OCI-LY1 (cell line): ENCODE measurements at regions not wholly inside any gene's neighbourhood (a gene's known extent, or its start where the extent isn't known, plus 50 kb on each side); places are given as distances from the start of the nearest gene placed in this dataset.

Experiments
- H2AFZ ChIP-seq: fragments of 200-600 bp; sonication (generic), shearing (Covaris generic); 2 replicates; pipeline ENCODE4 v1.6.0; 2014; ENCODE audit warnings: antibody characterized with exemption, mild to moderate bottlenecking, low read length
- H3F3A ChIP-seq: fragments of 200-600 bp; sonication (generic), shearing (Covaris generic); 2 replicates; pipeline ENCODE4 v1.6.0; 2014; ENCODE audit warnings: mild to moderate bottlenecking, antibody characterized with exemption, low read length, moderate library complexity; ENCODE audit not compliant: insufficient read depth
- H3K27ac ChIP-seq: fragments of 200-600 bp; sonication (generic); 2 replicates; pipeline ENCODE4 v1.5.1; 2014; ENCODE audit warnings: low read length, mixed run types, mild to moderate bottlenecking, low read depth; ENCODE audit not compliant: poor library complexity, severe bottlenecking
- H3K27me3 ChIP-seq: fragments of 200-600 bp; sonication (generic); 2 replicates; pipeline ENCODE4 v1.6.0; 2014; ENCODE audit warnings: antibody characterized with exemption, mild to moderate bottlenecking, low read length, moderate library complexity; ENCODE audit not compliant: insufficient read depth
- H3K36me3 ChIP-seq: fragments of 200-600 bp; sonication (generic); 2 replicates; pipeline ENCODE4 v1.6.1; 2014; ENCODE audit warnings: mild to moderate bottlenecking, antibody characterized with exemption, low read length, moderate library complexity, mixed read lengths; ENCODE audit not compliant: insufficient read depth
- H3K4me1 ChIP-seq: fragments of 200-600 bp; sonication (generic); 2 replicates; pipeline ENCODE4 v1.5.1; 2014; ENCODE audit warnings: mild to moderate bottlenecking, low read length, moderate library complexity; ENCODE audit not compliant: insufficient read depth, severe bottlenecking
- H3K4me2 ChIP-seq: fragments of 200-600 bp; sonication (generic), shearing (Covaris generic); 2 replicates; pipeline ENCODE4 v1.6.1; 2014; ENCODE audit warnings: low read length
- H3K4me3 ChIP-seq: fragments of 200-600 bp; sonication (generic); 2 replicates; pipeline ENCODE4 v1.5.1; 2014; ENCODE audit warnings: low read length, low read depth, mild to moderate bottlenecking, mixed read lengths; ENCODE audit not compliant: poor library complexity, severe bottlenecking
- H3K79me2 ChIP-seq: fragments of 200-600 bp; shearing (Covaris generic); 2 replicates; pipeline ENCODE4 v1.6.1; 2016; ENCODE audit warnings: mixed run types, low read length, mixed read lengths; ENCODE audit not compliant: insufficient read depth
- H3K9ac ChIP-seq: fragments of 200-600 bp; sonication (generic), shearing (Covaris generic); 2 replicates; pipeline ENCODE4 v1.6.1; 2014; ENCODE audit warnings: mild to moderate bottlenecking, low read length, mixed read lengths
- H3K9me2 ChIP-seq: fragments of 200-600 bp; sonication (generic), shearing (Covaris generic); 2 replicates; pipeline ENCODE4 v1.6.1; 2014; ENCODE audit warnings: low read depth, mild to moderate bottlenecking, low read length, mixed read lengths
- H3K9me3 ChIP-seq: fragments of 200-600 bp; shearing (Covaris generic); 2 replicates; pipeline ENCODE4 v1.6.1; 2014; ENCODE audit warnings: low read length, mixed read lengths
- H4K20me1 ChIP-seq: fragments of 200-600 bp; sonication (generic), shearing (Covaris generic); 2 replicates; pipeline ENCODE4 v1.6.0; 2016; ENCODE audit warnings: mild to moderate bottlenecking, low read length; ENCODE audit not compliant: insufficient read depth
- EZH2 ChIP-seq: fragments of 200-600 bp; sonication (generic), shearing (Covaris generic); IDR thresholded peaks from 2 replicates; pipeline ENCODE4 v1.8.0; 2017; ENCODE audit warnings: borderline replicate concordance, mixed run types, mild to moderate bottlenecking, antibody characterized with exemption, low read length, moderate library complexity, mixed read lengths
- TF ChIP-seq, protein P1 (sequence below): fragments of 200-600 bp; sonication (generic), shearing (Covaris generic); IDR thresholded peaks from 2 replicates; pipeline ENCODE4 v1.5.1; 2017; ENCODE audit warnings: mild to moderate bottlenecking, antibody characterized with exemption, low read length, moderate library complexity, mixed read lengths

DNA sequence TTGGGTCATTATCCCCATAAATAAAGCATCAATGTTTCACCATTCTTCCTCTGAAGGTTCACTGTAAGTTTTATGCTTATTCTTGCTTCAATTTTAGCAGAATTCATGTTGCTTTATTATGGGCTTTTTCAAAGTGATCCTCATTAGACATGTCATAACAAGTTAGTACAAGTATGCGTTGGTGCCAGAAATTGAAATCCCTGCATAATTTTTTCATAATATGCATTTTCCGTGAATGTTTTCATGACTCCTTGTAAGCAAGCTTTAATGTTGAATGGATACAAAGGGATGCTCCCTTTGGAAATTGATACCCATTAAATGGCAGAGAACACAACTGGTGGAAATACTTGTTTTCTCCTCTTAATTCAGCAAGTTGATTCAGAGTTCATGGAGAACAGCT, 179.7 kb downstream of the ST6GAL2 start:
- Histone ChIP-seq H3F3A (no peaks in the 10 kb centered on the region), H4K20me1 (no peaks in the 10 kb centered on the region), H3K4me1 (no peaks in the 10 kb centered on the region), H3K9ac (no peak overlapping the region), H2AFZ (no peak overlapping the region), H3K79me2 (no peaks in the 10 kb centered on the region), H3K9me3 (no peaks in the 10 kb centered on the region), H3K27ac (no peak overlapping the region), H3K9me2 (no peaks in the 10 kb centered on the region), H3K4me2 (no peak overlapping the region), H3K27me3 (no peaks in the 10 kb centered on the region), H3K4me3 (no peak overlapping the region), H3K36me3 (no peaks in the 10 kb centered on the region)
- TF ChIP-seq, protein P1, sequence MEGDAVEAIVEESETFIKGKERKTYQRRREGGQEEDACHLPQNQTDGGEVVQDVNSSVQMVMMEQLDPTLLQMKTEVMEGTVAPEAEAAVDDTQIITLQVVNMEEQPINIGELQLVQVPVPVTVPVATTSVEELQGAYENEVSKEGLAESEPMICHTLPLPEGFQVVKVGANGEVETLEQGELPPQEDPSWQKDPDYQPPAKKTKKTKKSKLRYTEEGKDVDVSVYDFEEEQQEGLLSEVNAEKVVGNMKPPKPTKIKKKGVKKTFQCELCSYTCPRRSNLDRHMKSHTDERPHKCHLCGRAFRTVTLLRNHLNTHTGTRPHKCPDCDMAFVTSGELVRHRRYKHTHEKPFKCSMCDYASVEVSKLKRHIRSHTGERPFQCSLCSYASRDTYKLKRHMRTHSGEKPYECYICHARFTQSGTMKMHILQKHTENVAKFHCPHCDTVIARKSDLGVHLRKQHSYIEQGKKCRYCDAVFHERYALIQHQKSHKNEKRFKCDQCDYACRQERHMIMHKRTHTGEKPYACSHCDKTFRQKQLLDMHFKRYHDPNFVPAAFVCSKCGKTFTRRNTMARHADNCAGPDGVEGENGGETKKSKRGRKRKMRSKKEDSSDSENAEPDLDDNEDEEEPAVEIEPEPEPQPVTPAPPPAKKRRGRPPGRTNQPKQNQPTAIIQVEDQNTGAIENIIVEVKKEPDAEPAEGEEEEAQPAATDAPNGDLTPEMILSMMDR = no peak
- no peak for TF ChIP-seq EZH2

DNA sequence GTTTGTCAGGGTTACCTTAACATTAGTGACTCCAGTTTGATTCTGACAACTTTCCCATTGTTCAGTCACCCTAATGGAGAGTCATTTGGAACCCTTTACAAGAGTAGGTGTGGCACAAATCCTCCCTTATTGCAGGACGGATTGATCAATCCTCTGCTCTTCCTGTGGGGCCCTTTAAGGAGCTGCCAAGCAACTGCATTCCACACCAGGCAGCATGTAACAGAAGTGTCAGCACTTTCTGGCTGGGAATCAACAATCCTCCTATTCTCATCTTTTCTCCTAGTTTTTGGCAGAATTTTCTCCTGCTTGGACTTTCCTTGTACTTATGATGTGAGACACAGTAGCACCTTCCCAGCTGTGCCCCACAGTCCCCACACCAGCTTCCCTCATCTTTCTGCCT, 177.8 kb downstream of the ST6GAL2 start:
- no peak overlapping the region for H3K9ac ChIP-seq
- no peak overlapping the region for H3K4me3 ChIP-seq
- no peak for TF ChIP-seq EZH2
- TF ChIP-seq, protein P1 = no peak
- H3K9me2 ChIP-seq = no peaks in the 10 kb centered on the region
- H3K27ac ChIP-seq = no peak overlapping the region
- H3K79me2 ChIP-seq = no peaks in the 10 kb centered on the region
- H3K9me3 ChIP-seq = 0 out of 2 replicates have a peak, but pooled peaks cover 3% of the 10 kb centered on the region
- H3F3A ChIP-seq = no peaks in the 10 kb centered on the region
- H2AFZ ChIP-seq = no peak overlapping the region
- H4K20me1 ChIP-seq = no peaks in the 10 kb centered on the region
- no peak overlapping the region for H3K4me2 ChIP-seq
- no peaks in the 10 kb centered on the region for H3K4me1 ChIP-seq
- no peaks in the 10 kb centered on the region for H3K27me3 ChIP-seq
- H3K36me3 ChIP-seq = no peaks in the 10 kb centered on the region

DNA sequence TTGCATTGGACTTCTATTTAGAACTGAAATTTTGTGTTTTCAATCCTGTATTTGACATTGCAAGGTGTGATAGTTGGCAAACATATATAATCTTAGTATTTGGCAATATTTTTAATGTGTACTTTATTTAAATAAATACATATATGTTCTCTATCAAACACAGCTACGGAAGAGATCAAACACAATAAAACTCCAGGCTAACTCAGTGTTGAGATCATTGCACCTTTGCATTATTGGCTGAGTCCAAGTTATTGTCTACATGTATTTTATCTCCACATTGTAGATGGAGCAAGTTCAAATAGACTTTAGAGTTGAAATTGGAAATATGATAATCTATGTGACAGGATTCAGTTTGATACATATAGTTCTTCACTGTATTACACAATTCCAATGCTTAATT, 176.7 kb downstream of the ST6GAL2 start:
- Histone ChIP-seq H3K9me3 (0 out of 2 replicates have a peak, but pooled peaks cover 3% of the 10 kb centered on the region), H3K9me2 (no peaks in the 10 kb centered on the region), H3K27ac (no peak overlapping the region), H4K20me1 (no peaks in the 10 kb centered on the region), H3K27me3 (no peaks in the 10 kb centered on the region), H3K4me2 (no peak overlapping the region), H3K4me3 (no peak overlapping the region), H3K9ac (no peak overlapping the region), H3F3A (no peaks in the 10 kb centered on the region), H3K36me3 (no peaks in the 10 kb centered on the region), H3K79me2 (no peaks in the 10 kb centered on the region), H2AFZ (no peak overlapping the region), H3K4me1 (no peaks in the 10 kb centered on the region)
- TF ChIP-seq, protein P1 = no peak
- TF ChIP-seq EZH2 = no peak
